Panc1 (cell line): ENCODE measurements at regions not wholly inside any gene's neighbourhood (a gene's known extent, or its start where the extent isn't known, plus 50 kb on each side); places are given as distances from the start of the nearest gene placed in this dataset.

Experiments
- ATAC-seq: fragments of 200-7000 bp; cut with Tn5 transposase; 2 replicates; pipeline ENCODE4 v1.9.1; 2020; ENCODE audit warnings: mild to moderate bottlenecking, moderate library complexity
- BruUV-seq: library from RNA; stranded (reverse); fragments of 400-500 nt; replicated peaks from 2 replicates; lab custom pipeline; 2021; lab: Mats Ljungman, UMichigan
- CTCF ChIA-PET: fragments of 300-600 bp; sonication (Branson Sonifier 250); formaldehyde crosslinking; loops from one replicate; lab custom pipeline; 2022; ENCODE audit warnings: antibody characterized with exemption; lab: Charles Lee
- POLR2A ChIA-PET: fragments of 300-600 bp; sonication (Branson Sonifier 250); formaldehyde crosslinking; loops from one replicate; lab custom pipeline; 2022; ENCODE audit warnings: antibody characterized with exemption; lab: Charles Lee
- DNase-seq: peaks from one replicate; pipeline ENCODE4 v3.0.0-alpha.2; 2010; ENCODE audit warnings: low read depth, low spot score
- H3K27ac ChIP-seq: 2 replicates; pipeline ENCODE4 v1.5.1; 2011; ENCODE audit warnings: mild to moderate bottlenecking, low read length, inconsistent platforms
- H3K27me3 ChIP-seq: fragments of 200-500 bp; sonication (Bioruptor generic); 2 replicates; pipeline ENCODE4 v1.6.0; 2014; ENCODE audit warnings: low read length, inconsistent platforms; ENCODE audit not compliant: control insufficient read depth, insufficient read depth
- H3K36me3 ChIP-seq: fragments of 200-500 bp; sonication (Bioruptor generic); 2 replicates; pipeline ENCODE4 v1.5.1; 2014; ENCODE audit warnings: inconsistent platforms, mild to moderate bottlenecking, low read length, moderate library complexity; ENCODE audit not compliant: control insufficient read depth, insufficient read depth
- H3K4me1 ChIP-seq: 2 replicates; pipeline ENCODE4 v1.5.1; 2011; ENCODE audit warnings: inconsistent platforms, mild to moderate bottlenecking, low read length, moderate library complexity; ENCODE audit not compliant: control insufficient read depth, insufficient read depth
- H3K4me3 ChIP-seq, 2 experiments: 2 replicates each; pipeline ENCODE4 v1.5.1; 2011 to 2012; ENCODE audit warnings: low read depth in 2 of 2, low read length in 2 of 2, mild to moderate bottlenecking in 2 of 2, inconsistent platforms in 1 of 2, moderate library complexity in 1 of 2
- H3K9me3 ChIP-seq: fragments of 200-500 bp; sonication (Bioruptor generic); 2 replicates; pipeline ENCODE4 v1.5.1; 2014; ENCODE audit warnings: low read depth, mild to moderate bottlenecking, inconsistent platforms, low read length, moderate library complexity; ENCODE audit not compliant: control insufficient read depth, insufficient read depth
- CTCF ChIP-seq: fragments of 450-650 bp; IDR thresholded peaks from 2 replicates; pipeline ENCODE4 v1.5.1; 2017; ENCODE audit warnings: mild to moderate bottlenecking
- POLR2AphosphoS5 ChIP-seq: IDR thresholded peaks from 2 replicates; pipeline ENCODE4 v1.6.1; 2012; ENCODE audit warnings: mild to moderate bottlenecking, low read depth, low read length, moderate library complexity
- REST ChIP-seq, 2 experiments: IDR thresholded peaks; 2 replicates each; pipeline ENCODE4 v1.6.1; 2011 to 2012; ENCODE audit warnings: low read depth in 2 of 2, control low read depth in 1 of 2, low read length in 1 of 2, mild to moderate bottlenecking in 1 of 2, moderate library complexity in 1 of 2; ENCODE audit not compliant: insufficient read depth in 1 of 2
- SIN3A ChIP-seq: IDR thresholded peaks from 2 replicates; pipeline ENCODE4 v1.6.1; 2012; ENCODE audit warnings: low read depth, mild to moderate bottlenecking, low read length, moderate library complexity, borderline replicate concordance; ENCODE audit not compliant: insufficient read depth
- TCF7L2 ChIP-seq: IDR thresholded peaks from 2 replicates; pipeline ENCODE4 v1.6.1; 2011; ENCODE audit warnings: mild to moderate bottlenecking, low read depth, low read length, inconsistent platforms
- in situ Hi-C: cut with HindIII; loops from 2 replicates; pipeline ENCODE4 v1.10.0; 2016; ENCODE audit warnings: low sequenced_read_pairs, low pct_unique_long_range_greater_than_20kb
- intact Hi-C: fragments of 100-400 bp; cut with micrococcal nuclease; formaldehyde crosslinking; loops from one replicate; pipeline ENCODE4 v1.10.0; 2022; ENCODE audit not compliant: unreplicated experiment

- H3K4me3 ChIP-seq, result no peak overlapping the region
Measured at GRCh38 chr2:31703253-31703652, 122.5 kb upstream of the SRD5A2 start.

GRCh38 chr2:31698722-31699121 lies 118.0 kb upstream of the SRD5A2 start:
- H3K4me1 ChIP-seq, result no peaks in the 10 kb centered on the region
- no peaks in the 10 kb centered on the region; the same call in 1 of the 2 replicates for H3K27me3 ChIP-seq
- POLR2A ChIA-PET, result no interaction called here
- H3K4me3 ChIP-seq, result no peak overlapping the region
- in situ Hi-C loops (no loop called here), intact Hi-C loops (loop anchor here (10.0 kb wide), 1 partner anchor 136 kb away; no protein-coding TSS in a partner anchor)
- ATAC-seq (no peak), DNase-seq (no peak)
- BruUV-seq, result no TSS peak
- no peak overlapping the region for H3K27ac ChIP-seq
- H3K36me3 ChIP-seq, result no peaks in the 10 kb centered on the region
- no peaks in the 10 kb centered on the region for H3K9me3 ChIP-seq
- TF ChIP-seq TCF7L2, result no peak
- TF ChIP-seq REST (IDR thresholded peaks at IDR 0.05; ENCODE audit: insufficient read depth in 1 of 2, low read depth in 2 of 2, low read length in 1 of 2), result no peak
- no peak for TF ChIP-seq SIN3A
- no peak for TF ChIP-seq POLR2AphosphoS5
- TF ChIP-seq CTCF, result no peak
- CTCF ChIA-PET, result no interaction called here

More at GRCh38 chr2:31703253-31703652, 122.5 kb upstream of the SRD5A2 start:
- in situ Hi-C loops, result no loop called here
- ChIA-PET CTCF (no interaction called here), POLR2A (no interaction called here)
- H3K9me3 ChIP-seq, result no peaks in the 10 kb centered on the region
- H3K27ac ChIP-seq, result no peak overlapping the region
- DNase-seq (no peak), ATAC-seq (no peak)
- TF ChIP-seq CTCF (no peak), SIN3A (no peak), TCF7L2 (no peak), REST (IDR thresholded peaks at IDR 0.05; ENCODE audit: insufficient read depth in 1 of 2, low read depth in 2 of 2, low read length in 1 of 2) (no peak), POLR2AphosphoS5 (no peak)
- intact Hi-C loops, result no loop called here
- H3K36me3 ChIP-seq, result no peaks in the 10 kb centered on the region
- H3K4me1 ChIP-seq, result no peaks in the 10 kb centered on the region
- no TSS peak for BruUV-seq
- no peaks in the 10 kb centered on the region; the same call in 1 of the 2 replicates for H3K27me3 ChIP-seq
